Trophoblast cell (in vitro differentiated cells and primary cell): ENCODE measurements at regions not wholly inside any gene's neighbourhood (a gene's known extent, or its start where the extent isn't known, plus 50 kb on each side); places are given as distances from the start of the nearest gene placed in this dataset.
"Not testable (repeated sequence)": the region's sequence is repeated elsewhere in the genome, so short reads cannot be mapped to it uniquely, and the experiment has no call there.

Source experiments
- DNase-seq, 2 donors: peaks; one replicate each; pipeline ENCODE4 v3.0.0-alpha.2; 2016
- H2AFZ ChIP-seq: 2 replicates; pipeline ENCODE4 v1.6.1; 2013; ENCODE audit warnings: low read length, moderate library complexity, mild to moderate bottlenecking; ENCODE audit not compliant: insufficient read depth, poor library complexity
- H2AK5ac ChIP-seq: 2 replicates; pipeline ENCODE4 v1.6.1; 2013; ENCODE audit warnings: mild to moderate bottlenecking, low read length
- H2BK120ac ChIP-seq: 2 replicates; pipeline ENCODE4 v1.6.1; 2013; ENCODE audit warnings: low read length, mild to moderate bottlenecking, moderate library complexity; ENCODE audit not compliant: insufficient read depth, poor library complexity
- H2BK12ac ChIP-seq: 2 replicates; pipeline ENCODE4 v1.6.1; 2013; ENCODE audit warnings: mild to moderate bottlenecking, low read length, moderate library complexity
- H2BK5ac ChIP-seq: 2 replicates; pipeline ENCODE4 v1.6.1; 2013; ENCODE audit warnings: low read length, low read depth, moderate library complexity, mild to moderate bottlenecking; ENCODE audit not compliant: poor library complexity
- H3K14ac ChIP-seq: 2 replicates; pipeline ENCODE4 v1.6.1; 2013; ENCODE audit warnings: mild to moderate bottlenecking, low read length
- H3K18ac ChIP-seq: 2 replicates; pipeline ENCODE4 v1.6.1; 2013; ENCODE audit warnings: mild to moderate bottlenecking, low read length
- H3K23ac ChIP-seq: 2 replicates; pipeline ENCODE4 v1.6.1; 2013; ENCODE audit warnings: low read length
- H3K27ac ChIP-seq: 2 replicates; pipeline ENCODE4 v1.5.1; 2013; ENCODE audit warnings: low read depth, mild to moderate bottlenecking, inconsistent platforms, low read length, moderate library complexity
- H3K27me3 ChIP-seq: 2 replicates; pipeline ENCODE4 v1.6.1; 2013; ENCODE audit warnings: inconsistent platforms, mild to moderate bottlenecking, low read length, moderate library complexity; ENCODE audit not compliant: insufficient read depth
- H3K36me3 ChIP-seq, 2 experiments: 1 replicate in 1 of 2; 2 replicates in 1 of 2; pipeline ENCODE4 v1.6.1; 2013; ENCODE audit warnings: low read length in 2 of 2, mild to moderate bottlenecking in 2 of 2, moderate library complexity in 1 of 2; ENCODE audit not compliant: insufficient read depth in 2 of 2, control insufficient read depth in 1 of 2
- H3K4ac ChIP-seq: 2 replicates; pipeline ENCODE4 v1.6.1; 2013; ENCODE audit warnings: low read depth, mild to moderate bottlenecking, low read length, moderate library complexity
- H3K4me1 ChIP-seq, 2 experiments: 1 replicate in 1 of 2; 2 replicates in 1 of 2; pipeline ENCODE4 v1.6.1; 2013; ENCODE audit warnings: low read length in 2 of 2, mild to moderate bottlenecking in 2 of 2, moderate library complexity in 1 of 2; ENCODE audit not compliant: insufficient read depth in 2 of 2, control insufficient read depth in 1 of 2
- H3K4me2 ChIP-seq: 2 replicates; pipeline ENCODE4 v1.6.1; 2013; ENCODE audit warnings: inconsistent platforms, mild to moderate bottlenecking, low read length, moderate library complexity
- H3K4me3 ChIP-seq: 2 replicates; pipeline ENCODE4 v1.5.1; 2013; ENCODE audit warnings: mild to moderate bottlenecking, low read depth, low read length, inconsistent platforms
- H3K79me1 ChIP-seq: one replicate; pipeline ENCODE4 v1.6.1; 2013; ENCODE audit warnings: low read length
- H3K79me2 ChIP-seq: 2 replicates; pipeline ENCODE4 v1.6.1; 2013; ENCODE audit warnings: low read length, mild to moderate bottlenecking; ENCODE audit not compliant: control insufficient read depth, insufficient read depth, poor library complexity
- H3K9ac ChIP-seq: 2 replicates; pipeline ENCODE4 v1.6.1; 2013; ENCODE audit warnings: mild to moderate bottlenecking, low read length
- H3K9me3 ChIP-seq: 2 replicates; pipeline ENCODE4 v1.6.1; 2013; ENCODE audit warnings: low read depth, mild to moderate bottlenecking, control low read depth, inconsistent platforms, low read length; ENCODE audit not compliant: insufficient read depth
- H4K12ac ChIP-seq: 2 replicates; pipeline ENCODE4 v1.6.1; 2013; ENCODE audit warnings: low read depth, mild to moderate bottlenecking, low read length, moderate library complexity
- H4K8ac ChIP-seq: 2 replicates; pipeline ENCODE4 v1.6.1; 2013; ENCODE audit warnings: low read depth, mild to moderate bottlenecking, low read length, moderate library complexity
- H4K91ac ChIP-seq: one replicate; pipeline ENCODE4 v1.6.1; 2013; ENCODE audit warnings: low read depth, mild to moderate bottlenecking, low read length, moderate library complexity
- WGBS: extraction: QIAGEN DNeasy Blood & Tissue Kit; methylation state at CpG from one replicate; pipeline ENCODE4 v1.1.7; 2013; ENCODE audit warnings: missing lambda C conversion rate; ENCODE audit not compliant: insufficient read length, insufficient coverage; ENCODE audit errors: extremely low coverage; 5-methylcytosine and 5-hydroxymethylcytosine counted together

- no peak overlapping the region for H3K27ac ChIP-seq
- H4K12ac ChIP-seq: no peak overlapping the region
- WGBS: no CpG with 5 or more reads among the region's 5 CpGs
- no peak overlapping the region for H3K18ac ChIP-seq
- H3K23ac ChIP-seq: no peak overlapping the region
- H3K9ac ChIP-seq: no peak overlapping the region
- H3K9me3 ChIP-seq: peaks cover 2% of the 10 kb centered on the region
- H2AK5ac ChIP-seq: no peak overlapping the region
- no peak overlapping the region for H3K4me2 ChIP-seq
- H2BK12ac ChIP-seq: no peak overlapping the region
- no peak overlapping the region for H2BK120ac ChIP-seq
- H3K79me2 ChIP-seq: no peaks in the 10 kb centered on the region
- H3K4me3 ChIP-seq: no peak overlapping the region
- no peaks in the 10 kb centered on the region for H3K79me1 ChIP-seq
- H4K8ac ChIP-seq: no peak overlapping the region
- no peak overlapping the region for H4K91ac ChIP-seq
- H3K4ac ChIP-seq: no peak overlapping the region
- no peak overlapping the region for H2AFZ ChIP-seq
- no peak overlapping the region for H3K14ac ChIP-seq
- no peaks in the 10 kb centered on the region for H3K4me1 ChIP-seq
- no peaks in the 10 kb centered on the region for H3K36me3 ChIP-seq
- no peaks in the 10 kb centered on the region for H3K27me3 ChIP-seq
- no peak overlapping the region for H2BK5ac ChIP-seq
- DNase-seq: no peak
Observed at GRCh38 chrY:7656596-7656995, 745.0 kb upstream of the AMELY start.

DNA sequence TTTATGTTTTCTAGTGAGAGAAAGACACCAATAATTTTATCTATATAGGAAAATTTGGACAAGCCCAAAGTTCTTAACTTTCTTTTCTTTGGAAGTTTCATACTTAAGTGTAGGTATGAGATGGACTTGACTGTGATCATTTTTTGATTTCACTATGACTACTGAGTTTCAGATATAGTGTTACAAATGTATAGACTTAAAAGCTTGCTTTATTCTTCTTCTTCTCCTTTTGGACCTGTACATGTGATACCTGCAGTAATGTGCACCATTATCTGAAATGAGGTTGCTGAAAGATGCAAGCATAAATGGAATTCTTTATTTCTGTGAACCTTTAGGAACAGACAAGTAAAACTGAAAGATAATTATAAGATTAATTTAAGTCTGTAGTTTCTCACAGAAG lies 743.4 kb upstream of the AMELY start:
- Histone ChIP-seq H2BK12ac (no peak overlapping the region), H3K4me2 (no peak overlapping the region), H3K4me1 (no peaks in the 10 kb centered on the region), H2AFZ (no peak overlapping the region), H3K9me3 (no peaks in the 10 kb centered on the region), H3K79me2 (no peaks in the 10 kb centered on the region), H2AK5ac (no peak overlapping the region), H4K91ac (no peak overlapping the region), H3K18ac (no peak overlapping the region), H3K14ac (no peak overlapping the region), H3K27ac (no peak overlapping the region), H3K4me3 (no peak overlapping the region), H3K36me3 (no peaks in the 10 kb centered on the region), H3K79me1 (no peaks in the 10 kb centered on the region), H3K9ac (no peak overlapping the region), H4K12ac (no peak overlapping the region), H4K8ac (no peak overlapping the region), H3K4ac (no peak overlapping the region), H2BK5ac (no peak overlapping the region), H3K27me3 (no peaks in the 10 kb centered on the region), H2BK120ac (no peak overlapping the region), H3K23ac (no peak overlapping the region)
- no peak for DNase-seq

DNA sequence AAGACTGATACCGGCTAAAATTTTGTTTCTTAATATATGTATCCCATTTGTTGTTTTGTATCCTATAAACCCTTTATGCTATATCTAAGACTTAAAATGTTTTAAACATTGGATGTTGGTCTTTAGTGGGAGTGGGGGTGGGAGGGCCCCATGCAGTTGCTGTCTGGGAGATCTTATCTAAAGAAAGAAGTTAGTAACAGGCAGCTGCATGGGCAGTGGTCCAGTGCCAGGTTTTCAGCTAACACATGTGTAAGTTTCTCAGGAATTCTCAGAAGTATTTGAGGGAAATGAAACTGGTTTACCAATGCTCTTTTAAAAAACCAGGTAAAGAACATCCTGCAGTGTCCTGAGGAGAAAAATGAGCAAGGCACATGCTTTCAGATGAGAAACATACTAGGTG lies 738.3 kb upstream of the AMELY start:
- H3K27me3 ChIP-seq, H2BK120ac ChIP-seq, H3K4me3 ChIP-seq, H3K27ac ChIP-seq, H3K79me1 ChIP-seq, H2AFZ ChIP-seq, H2BK12ac ChIP-seq, H3K36me3 ChIP-seq, H3K9me3 ChIP-seq, H3K4me1 ChIP-seq, H3K79me2 ChIP-seq, H3K9ac ChIP-seq, H2BK5ac ChIP-seq, H3K4ac ChIP-seq, H4K8ac ChIP-seq, H3K23ac ChIP-seq, H4K12ac ChIP-seq, H3K14ac ChIP-seq, H3K18ac ChIP-seq, H4K91ac ChIP-seq, DNase-seq, H3K4me2 ChIP-seq, H2AK5ac ChIP-seq: not testable (repeated sequence)
- WGBS: no CpG with 5 or more reads among the region's 1 CpG
